ENCODE measurements at regions not wholly inside any gene's neighbourhood (a gene's known extent, or its start where the extent isn't known, plus 50 kb on each side); places are given as distances from the start of the nearest gene placed in this dataset.

DNA sequence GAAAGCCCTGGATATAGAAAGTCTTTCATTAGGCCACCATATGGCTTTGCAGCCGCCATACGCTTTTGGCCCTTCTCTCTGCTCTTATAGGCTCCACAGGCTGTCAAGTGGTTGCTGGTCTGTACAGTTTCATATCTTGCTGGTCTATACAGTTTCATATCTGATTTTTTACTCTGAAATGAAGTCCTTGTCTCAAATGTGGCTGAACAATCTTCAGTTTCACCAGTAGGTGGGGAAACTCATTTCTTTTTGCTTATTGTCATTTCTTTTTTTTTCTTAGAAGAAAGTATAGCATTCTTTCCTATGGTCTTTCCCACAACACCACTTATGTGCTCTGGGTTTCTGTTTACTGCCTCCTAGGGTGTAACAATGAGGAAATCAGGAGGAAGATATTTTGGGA lies 771.4 kb upstream of the MMS22L start:
- TF ChIP-seq CTCF (conservative IDR thresholded peaks at IDR 0.05; ENCODE audit: low read depth, low read length): peak; percentile 59
- no peak for TF ChIP-seq EZH2 (IDR thresholded peaks at IDR 0.05; ENCODE audit: borderline replicate concordance, low read depth, low read length, poor library complexity, severe bottlenecking)
